ENCODE measurements at regions not wholly inside any gene's neighbourhood (a gene's known extent, or its start where the extent isn't known, plus 50 kb on each side); places are given as distances from the start of the nearest gene placed in this dataset.

GRCh38 chr4:129218360-129218759, 122.4 kb downstream of the C4orf33 start:
- no CpG with 5 or more reads among the region's 4 CpGs for WGBS (ENCODE audit: insufficient coverage)
- TF ChIP-seq, protein P1, sequence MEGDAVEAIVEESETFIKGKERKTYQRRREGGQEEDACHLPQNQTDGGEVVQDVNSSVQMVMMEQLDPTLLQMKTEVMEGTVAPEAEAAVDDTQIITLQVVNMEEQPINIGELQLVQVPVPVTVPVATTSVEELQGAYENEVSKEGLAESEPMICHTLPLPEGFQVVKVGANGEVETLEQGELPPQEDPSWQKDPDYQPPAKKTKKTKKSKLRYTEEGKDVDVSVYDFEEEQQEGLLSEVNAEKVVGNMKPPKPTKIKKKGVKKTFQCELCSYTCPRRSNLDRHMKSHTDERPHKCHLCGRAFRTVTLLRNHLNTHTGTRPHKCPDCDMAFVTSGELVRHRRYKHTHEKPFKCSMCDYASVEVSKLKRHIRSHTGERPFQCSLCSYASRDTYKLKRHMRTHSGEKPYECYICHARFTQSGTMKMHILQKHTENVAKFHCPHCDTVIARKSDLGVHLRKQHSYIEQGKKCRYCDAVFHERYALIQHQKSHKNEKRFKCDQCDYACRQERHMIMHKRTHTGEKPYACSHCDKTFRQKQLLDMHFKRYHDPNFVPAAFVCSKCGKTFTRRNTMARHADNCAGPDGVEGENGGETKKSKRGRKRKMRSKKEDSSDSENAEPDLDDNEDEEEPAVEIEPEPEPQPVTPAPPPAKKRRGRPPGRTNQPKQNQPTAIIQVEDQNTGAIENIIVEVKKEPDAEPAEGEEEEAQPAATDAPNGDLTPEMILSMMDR (IDR thresholded peaks at IDR 0.05) = peak; percentile 28
- H3K36me3 ChIP-seq (replicated peaks in 1 of 2; ENCODE audit: control insufficient read depth in 1 of 2, insufficient read depth in 2 of 2, low read length in 2 of 2) = no peaks in the 10 kb centered on the region
- intact Hi-C loops (cut with micrococcal nuclease) = no loop called here
- no peaks in the 10 kb centered on the region for H3K9me3 ChIP-seq (replicated peaks in 1 of 2; ENCODE audit: control insufficient read depth in 1 of 2, insufficient read depth in 1 of 2, low read length in 2 of 2)
- H3K79me2 ChIP-seq (ENCODE audit: insufficient read depth, low read length) = no peaks in the 10 kb centered on the region
- peak in 2 of 3 donors; percentile 2 to 5 for DNase-seq
- H3K9ac ChIP-seq (ENCODE audit: insufficient read depth, low read length, poor library complexity, severe bottlenecking) = no peak overlapping the region
- H3K27ac ChIP-seq (ENCODE audit: low read depth in 1 of 2, low read length in 2 of 2) = no peak overlapping the region
- no peak overlapping the region for H3K4me3 ChIP-seq (replicated peaks in 1 of 3; ENCODE audit: low read depth in 2 of 3, low read length in 3 of 3)
- Mint-ChIP-seq H3K27ac (no peak overlapping the region), H3K27me3 (ENCODE audit: low read depth in 3 of 3) (peaks cover 0 to 4% (median 0%) of the 10 kb centered on the region in 3 donors), H3K4me3 (no peak overlapping the region), H3K36me3 (no peaks in the 10 kb centered on the region), H3K9me3 (no peaks in the 10 kb centered on the region), H3K4me1 (no peaks in the 10 kb centered on the region)
- no peak overlapping the region for H2AFZ ChIP-seq (ENCODE audit: insufficient read depth, low read depth, low read length, poor library complexity, severe bottlenecking)
- no peaks in the 10 kb centered on the region for H4K20me1 ChIP-seq (ENCODE audit: insufficient read depth, low read length)
- no peaks in the 10 kb centered on the region for H3K27me3 ChIP-seq (ENCODE audit: control insufficient read depth in 2 of 2, insufficient read depth in 2 of 2, low read length in 2 of 2)
- H3K4me1 ChIP-seq (ENCODE audit: control insufficient read depth in 1 of 2, insufficient read depth in 2 of 2, low read length in 2 of 2) = no peaks in the 10 kb centered on the region
- no peak overlapping the region for H3K4me2 ChIP-seq (replicated peaks; ENCODE audit: extremely low read depth, low read length, poor library complexity, severe bottlenecking)

GRCh38 chr4:129218897-129219296, 122.9 kb downstream of the C4orf33 start:
- Histone ChIP-seq H3K4me2 (replicated peaks; ENCODE audit: extremely low read depth, low read length, poor library complexity, severe bottlenecking) (no peak overlapping the region), H2AFZ (ENCODE audit: insufficient read depth, low read depth, low read length, poor library complexity, severe bottlenecking) (no peak overlapping the region), H4K20me1 (ENCODE audit: insufficient read depth, low read length) (no peaks in the 10 kb centered on the region), H3K4me3 (replicated peaks in 1 of 3; ENCODE audit: low read depth in 2 of 3, low read length in 3 of 3) (no peak overlapping the region), H3K36me3 (replicated peaks in 1 of 2; ENCODE audit: control insufficient read depth in 1 of 2, insufficient read depth in 2 of 2, low read length in 2 of 2) (no peaks in the 10 kb centered on the region), H3K4me1 (ENCODE audit: control insufficient read depth in 1 of 2, insufficient read depth in 2 of 2, low read length in 2 of 2) (no peaks in the 10 kb centered on the region), H3K27ac (ENCODE audit: low read depth in 1 of 2, low read length in 2 of 2) (no peak overlapping the region), H3K27me3 (ENCODE audit: control insufficient read depth in 2 of 2, insufficient read depth in 2 of 2, low read length in 2 of 2) (no peaks in the 10 kb centered on the region), H3K9ac (ENCODE audit: insufficient read depth, low read length, poor library complexity, severe bottlenecking) (no peak overlapping the region), H3K9me3 (replicated peaks in 1 of 2; ENCODE audit: control insufficient read depth in 1 of 2, insufficient read depth in 1 of 2, low read length in 2 of 2) (no peaks in the 10 kb centered on the region), H3K79me2 (ENCODE audit: insufficient read depth, low read length) (no peaks in the 10 kb centered on the region)
- intact Hi-C loops (cut with micrococcal nuclease) = no loop called here
- Mint-ChIP-seq H3K36me3 (no peaks in the 10 kb centered on the region), H3K4me1 (no peaks in the 10 kb centered on the region), H3K27ac (no peak overlapping the region), H3K4me3 (no peak overlapping the region), H3K27me3 (ENCODE audit: low read depth in 3 of 3) (peaks cover 0 to 4% (median 2%) of the 10 kb centered on the region in 3 donors), H3K9me3 (no peaks in the 10 kb centered on the region)
- no peak for DNase-seq
- WGBS (ENCODE audit: insufficient coverage) = no CpG with 5 or more reads among the region's 1 CpG
- TF ChIP-seq, protein P1 (IDR thresholded peaks at IDR 0.05) = no peak
